ENCODE measurements at regions not wholly inside any gene's neighbourhood (a gene's known extent, or its start where the extent isn't known, plus 50 kb on each side); places are given as distances from the start of the nearest gene placed in this dataset.
"Not testable (repeated sequence)": the region's sequence is repeated elsewhere in the genome, so short reads cannot be mapped to it uniquely, and the experiment has no call there.

DNA sequence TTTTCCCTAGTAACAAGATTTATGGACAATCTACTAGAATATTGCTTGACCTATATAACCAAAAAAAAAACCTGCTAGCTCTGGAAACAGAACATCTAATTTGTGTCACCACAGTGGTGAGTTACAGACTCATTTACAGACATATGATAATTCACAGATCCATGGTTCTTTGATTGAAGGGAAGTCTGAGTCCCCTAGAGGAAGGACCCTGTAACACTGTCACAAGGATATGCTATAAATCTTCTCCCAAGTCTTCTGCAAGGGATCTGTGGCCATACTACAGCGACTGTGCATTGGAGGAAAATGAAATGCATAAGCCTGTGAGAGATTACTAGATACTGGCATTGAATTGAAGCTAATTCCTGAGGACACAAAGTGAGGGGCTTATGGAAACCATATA, 630.6 kb upstream of the SGCD start:
- H3K9me3 Mint-ChIP-seq: peaks cover 22% of the 10 kb centered on the region; the same call in 1 of the 2 replicates
- no peak overlapping the region for H3K4me3 Mint-ChIP-seq
- TF ChIP-seq CTCF (IDR thresholded peaks at IDR 0.05): no peak
- no peaks in the 10 kb centered on the region for H3K27me3 Mint-ChIP-seq (ENCODE audit: insufficient read depth)
- H3K27ac Mint-ChIP-seq: no peak overlapping the region
- no peak for DNase-seq
- H3K36me3 Mint-ChIP-seq (ENCODE audit: low read depth): no peaks in the 10 kb centered on the region
- H3K4me1 Mint-ChIP-seq (ENCODE audit: low read depth): no peaks in the 10 kb centered on the region

DNA sequence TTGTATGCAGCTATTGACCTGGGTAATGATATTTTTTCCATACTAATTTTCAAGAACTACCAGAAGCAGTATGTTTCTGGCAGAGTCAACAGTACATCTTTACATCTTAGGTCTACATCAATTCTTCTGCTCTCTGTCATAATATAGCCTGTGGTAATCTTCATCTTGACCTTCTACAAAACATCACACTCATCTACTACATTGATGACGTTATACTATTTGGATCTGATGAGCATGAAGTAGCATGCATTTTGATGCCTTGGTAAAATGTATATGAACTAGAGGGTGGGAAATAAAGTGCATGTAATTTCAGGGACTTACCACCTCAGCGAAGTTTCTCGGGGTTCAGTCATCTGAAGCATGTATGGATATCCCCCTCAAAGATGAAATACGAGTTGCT, 629.7 kb upstream of the SGCD start:
- Mint-ChIP-seq H3K9me3 (peaks cover 22% of the 10 kb centered on the region; the same call in 1 of the 2 replicates), H3K27ac (no peak overlapping the region), H3K36me3 (ENCODE audit: low read depth) (no peaks in the 10 kb centered on the region), H3K4me3 (no peak overlapping the region), H3K4me1 (ENCODE audit: low read depth) (no peaks in the 10 kb centered on the region), H3K27me3 (ENCODE audit: insufficient read depth) (no peaks in the 10 kb centered on the region)
- no peak for TF ChIP-seq CTCF (IDR thresholded peaks at IDR 0.05)
- no peak for DNase-seq

DNA sequence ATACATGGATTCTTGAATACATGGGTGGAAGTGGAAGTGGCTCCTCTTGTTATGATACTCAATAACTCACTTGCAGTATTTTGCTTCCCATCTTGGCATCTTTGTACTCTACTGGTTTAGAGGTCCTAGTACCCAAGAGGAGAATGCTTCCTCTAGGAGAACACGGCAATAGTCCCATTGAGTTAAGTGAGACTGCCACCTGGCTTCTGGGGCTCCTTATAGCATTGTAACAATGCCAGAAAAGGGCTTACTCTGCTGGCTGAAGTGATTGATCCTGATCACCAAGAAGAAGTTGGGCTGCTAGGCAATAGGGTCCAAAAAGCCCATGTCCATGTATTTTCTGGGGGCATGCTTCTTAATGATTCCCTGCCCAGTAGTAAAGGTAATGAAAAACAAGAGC, 627.6 kb upstream of the SGCD start:
- TF ChIP-seq CTCF (IDR thresholded peaks at IDR 0.05): no peak
- Mint-ChIP-seq H3K4me3 (no peak overlapping the region), H3K36me3 (ENCODE audit: low read depth) (no peaks in the 10 kb centered on the region)

DNA sequence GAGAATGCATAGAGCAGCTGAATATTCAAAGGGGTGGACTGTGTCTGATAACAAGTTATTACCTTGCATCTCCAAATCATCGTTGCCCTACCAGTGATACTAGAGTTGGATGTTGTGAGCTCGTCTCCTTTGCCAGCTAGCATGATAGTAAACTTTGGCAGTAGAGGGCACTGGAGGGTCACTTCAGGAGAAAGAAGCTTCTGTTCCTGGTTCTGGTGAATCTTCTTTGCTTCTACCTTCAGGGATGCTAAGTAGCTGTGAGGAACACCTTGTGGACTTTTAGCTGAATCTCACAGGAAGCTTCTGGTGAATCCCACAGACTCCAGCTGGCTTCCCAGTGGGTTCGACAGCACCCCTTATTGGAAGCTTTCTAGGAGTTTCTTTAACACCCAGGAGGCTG, 626.6 kb upstream of the SGCD start:
- TF ChIP-seq CTCF (IDR thresholded peaks at IDR 0.05): no peak
- H3K36me3 Mint-ChIP-seq (ENCODE audit: low read depth): no peaks in the 10 kb centered on the region
- no peak for DNase-seq
- H3K4me3 Mint-ChIP-seq: no peak overlapping the region
- H3K4me1 Mint-ChIP-seq (ENCODE audit: low read depth): no peaks in the 10 kb centered on the region
- H3K27ac Mint-ChIP-seq: no peak overlapping the region
- H3K9me3 Mint-ChIP-seq: peaks cover 26% of the 10 kb centered on the region
- H3K27me3 Mint-ChIP-seq (ENCODE audit: insufficient read depth): no peaks in the 10 kb centered on the region

More for the DNA sequence above, 627.6 kb upstream of the SGCD start:
- Mint-ChIP-seq H3K4me1 (ENCODE audit: low read depth) (no peaks in the 10 kb centered on the region), H3K27me3 (ENCODE audit: insufficient read depth) (no peaks in the 10 kb centered on the region), H3K27ac (no peak overlapping the region), H3K9me3 (peaks cover 31% of the 10 kb centered on the region)
- no peak for DNase-seq

- H3K27me3 Mint-ChIP-seq (ENCODE audit: insufficient read depth): 0 out of 2 replicates have a peak, but pooled peaks cover 2% of the 10 kb centered on the region
- H3K4me3 Mint-ChIP-seq: no peak overlapping the region
- H3K4me1 Mint-ChIP-seq (ENCODE audit: low read depth): no peaks in the 10 kb centered on the region
- peaks cover 66% of the 10 kb centered on the region for H3K9me3 Mint-ChIP-seq
- no peaks in the 10 kb centered on the region for H3K36me3 Mint-ChIP-seq (ENCODE audit: low read depth)
- no peak for TF ChIP-seq CTCF (IDR thresholded peaks at IDR 0.05)
- DNase-seq: no peak
- no peak overlapping the region for H3K27ac Mint-ChIP-seq
Measured at GRCh38 chr5:155711882-155712281, 615.1 kb upstream of the SGCD start.

GRCh38 chr5:155714435-155714834, 612.5 kb upstream of the SGCD start:
- H3K4me3 Mint-ChIP-seq; DNase-seq; H3K36me3 Mint-ChIP-seq (ENCODE audit: low read depth); H3K27me3 Mint-ChIP-seq (ENCODE audit: insufficient read depth); H3K27ac Mint-ChIP-seq; H3K4me1 Mint-ChIP-seq (ENCODE audit: low read depth): not testable (repeated sequence)
- H3K9me3 Mint-ChIP-seq: peaks cover 64% of the 10 kb centered on the region
